ENCODE measurements at regions not wholly inside any gene's neighbourhood (a gene's known extent, or its start where the extent isn't known, plus 50 kb on each side); places are given as distances from the start of the nearest gene placed in this dataset.
"Not testable (repeated sequence)": the region's sequence is repeated elsewhere in the genome, so short reads cannot be mapped to it uniquely, and the experiment has no call there.

- no peak for DNase-seq
These were observed 62.9 kb downstream of the ACKR3 start for GRCh38 chr2:236632295-236633218.

- DNase-seq, result no peak
These were observed 63.6 kb downstream of the ACKR3 start for GRCh38 chr2:236633219-236633570.

GRCh38 chr2:236633775-236634560, 64.3 kb downstream of the ACKR3 start:
- no peak for DNase-seq

GRCh38 chr2:236636261-236636660, 66.6 kb downstream of the ACKR3 start:
- DNase-seq, result no peak

GRCh38 chr2:236636714-236637470, 67.3 kb downstream of the ACKR3 start:
- DNase-seq, result no peak

- DNase-seq, result peak; percentile 45
These were observed 68.3 kb downstream of the ACKR3 start for GRCh38 chr2:236637686-236638569.

GRCh38 chr2:236638707-236639106, 69.1 kb downstream of the ACKR3 start:
- DNase-seq, result no peak

- DNase-seq, result no peak
These were observed 70.0 kb downstream of the ACKR3 start for GRCh38 chr2:236639461-236640235.

- DNase-seq, result no peak
These were observed 71.6 kb downstream of the ACKR3 start for GRCh38 chr2:236641051-236641726.

- DNase-seq, result no peak
These were observed 72.5 kb downstream of the ACKR3 start for GRCh38 chr2:236642125-236642524.

GRCh38 chr2:236642584-236643291, 73.1 kb downstream of the ACKR3 start:
- DNase-seq, result peak; percentile 93

- no peak for DNase-seq
These were observed 73.9 kb downstream of the ACKR3 start for GRCh38 chr2:236643480-236643879.

GRCh38 chr2:236644067-236644466, 74.4 kb downstream of the ACKR3 start:
- no peak for DNase-seq

- no peak for DNase-seq
These were observed 74.9 kb downstream of the ACKR3 start for GRCh38 chr2:236644502-236644911.

GRCh38 chr2:236645141-236645540, 75.5 kb downstream of the ACKR3 start:
- not testable (repeated sequence) for DNase-seq

GRCh38 chr2:236646441-236646840, 76.8 kb downstream of the ACKR3 start:
- DNase-seq, result no peak

GRCh38 chr2:236646871-236647270, 77.2 kb downstream of the ACKR3 start:
- DNase-seq, result no peak

- DNase-seq, result no peak
These were observed 78.0 kb downstream of the ACKR3 start for GRCh38 chr2:236647621-236648020.

GRCh38 chr2:236653863-236654262, 84.2 kb downstream of the ACKR3 start:
- DNase-seq, result no peak

GRCh38 chr2:236654496-236654895, 84.9 kb downstream of the ACKR3 start:
- no peak for DNase-seq

All from amniotic stem cell (primary cell).